ENCODE measurements at regions not wholly inside any gene's neighbourhood (a gene's known extent, or its start where the extent isn't known, plus 50 kb on each side); places are given as distances from the start of the nearest gene placed in this dataset.

DNA sequence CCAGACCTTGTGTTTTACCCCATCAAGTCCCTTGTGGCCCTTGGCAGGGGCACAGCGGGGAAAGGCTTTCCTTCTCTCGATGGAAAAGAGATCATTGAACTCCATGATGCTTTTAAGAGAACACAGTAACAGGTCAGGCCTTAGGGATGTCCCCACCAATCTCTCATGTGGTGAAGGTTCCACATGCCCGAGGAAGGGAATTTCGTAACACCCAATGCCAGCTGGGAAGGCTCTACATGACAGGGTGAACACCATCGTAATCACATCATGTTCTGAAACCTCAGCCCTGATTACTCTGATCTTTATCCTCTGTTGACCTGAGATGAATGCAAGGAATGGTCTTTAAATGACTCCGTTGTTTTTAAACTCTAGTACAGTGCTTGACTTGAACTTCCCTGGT is 105.5 kb upstream of the SPAG17 start:
- TF ChIP-seq, protein P1, sequence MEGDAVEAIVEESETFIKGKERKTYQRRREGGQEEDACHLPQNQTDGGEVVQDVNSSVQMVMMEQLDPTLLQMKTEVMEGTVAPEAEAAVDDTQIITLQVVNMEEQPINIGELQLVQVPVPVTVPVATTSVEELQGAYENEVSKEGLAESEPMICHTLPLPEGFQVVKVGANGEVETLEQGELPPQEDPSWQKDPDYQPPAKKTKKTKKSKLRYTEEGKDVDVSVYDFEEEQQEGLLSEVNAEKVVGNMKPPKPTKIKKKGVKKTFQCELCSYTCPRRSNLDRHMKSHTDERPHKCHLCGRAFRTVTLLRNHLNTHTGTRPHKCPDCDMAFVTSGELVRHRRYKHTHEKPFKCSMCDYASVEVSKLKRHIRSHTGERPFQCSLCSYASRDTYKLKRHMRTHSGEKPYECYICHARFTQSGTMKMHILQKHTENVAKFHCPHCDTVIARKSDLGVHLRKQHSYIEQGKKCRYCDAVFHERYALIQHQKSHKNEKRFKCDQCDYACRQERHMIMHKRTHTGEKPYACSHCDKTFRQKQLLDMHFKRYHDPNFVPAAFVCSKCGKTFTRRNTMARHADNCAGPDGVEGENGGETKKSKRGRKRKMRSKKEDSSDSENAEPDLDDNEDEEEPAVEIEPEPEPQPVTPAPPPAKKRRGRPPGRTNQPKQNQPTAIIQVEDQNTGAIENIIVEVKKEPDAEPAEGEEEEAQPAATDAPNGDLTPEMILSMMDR (conservative IDR thresholded peaks at IDR 0.05): no peak
- no peak for TF ChIP-seq EZH2 (IDR thresholded peaks at IDR 0.05; ENCODE audit: low read depth)
